ENCODE measurements at regions not wholly inside any gene's neighbourhood (a gene's known extent, or its start where the extent isn't known, plus 50 kb on each side); places are given as distances from the start of the nearest gene placed in this dataset.

- TF ChIP-seq, protein P1, sequence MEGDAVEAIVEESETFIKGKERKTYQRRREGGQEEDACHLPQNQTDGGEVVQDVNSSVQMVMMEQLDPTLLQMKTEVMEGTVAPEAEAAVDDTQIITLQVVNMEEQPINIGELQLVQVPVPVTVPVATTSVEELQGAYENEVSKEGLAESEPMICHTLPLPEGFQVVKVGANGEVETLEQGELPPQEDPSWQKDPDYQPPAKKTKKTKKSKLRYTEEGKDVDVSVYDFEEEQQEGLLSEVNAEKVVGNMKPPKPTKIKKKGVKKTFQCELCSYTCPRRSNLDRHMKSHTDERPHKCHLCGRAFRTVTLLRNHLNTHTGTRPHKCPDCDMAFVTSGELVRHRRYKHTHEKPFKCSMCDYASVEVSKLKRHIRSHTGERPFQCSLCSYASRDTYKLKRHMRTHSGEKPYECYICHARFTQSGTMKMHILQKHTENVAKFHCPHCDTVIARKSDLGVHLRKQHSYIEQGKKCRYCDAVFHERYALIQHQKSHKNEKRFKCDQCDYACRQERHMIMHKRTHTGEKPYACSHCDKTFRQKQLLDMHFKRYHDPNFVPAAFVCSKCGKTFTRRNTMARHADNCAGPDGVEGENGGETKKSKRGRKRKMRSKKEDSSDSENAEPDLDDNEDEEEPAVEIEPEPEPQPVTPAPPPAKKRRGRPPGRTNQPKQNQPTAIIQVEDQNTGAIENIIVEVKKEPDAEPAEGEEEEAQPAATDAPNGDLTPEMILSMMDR (conservative IDR thresholded peaks at IDR 0.05; ENCODE audit: low read depth, low read length): no peak
- TF ChIP-seq EZH2 (IDR thresholded peaks at IDR 0.05; ENCODE audit: borderline replicate concordance, low read depth, low read length, poor library complexity, severe bottlenecking): no peak
Measured at GRCh38 chr2:180314086-180314485, 307.0 kb upstream of the CWC22 start.

Data from A673 (cell line).